HG03432 (cell line): ENCODE measurements at regions not wholly inside any gene's neighbourhood (a gene's known extent, or its start where the extent isn't known, plus 50 kb on each side); places are given as distances from the start of the nearest gene placed in this dataset.
"Not testable (repeated sequence)": the region's sequence is repeated elsewhere in the genome, so short reads cannot be mapped to it uniquely, and the experiment has no call there.

Experiments used
- ATAC-seq: cut with Tn5 transposase; IDR thresholded peaks from one replicate; pipeline ENCODE4 v1.9.1; 2021; ENCODE audit warnings: mild to moderate bottlenecking, moderate library complexity; ENCODE audit not compliant: unreplicated experiment

DNA sequence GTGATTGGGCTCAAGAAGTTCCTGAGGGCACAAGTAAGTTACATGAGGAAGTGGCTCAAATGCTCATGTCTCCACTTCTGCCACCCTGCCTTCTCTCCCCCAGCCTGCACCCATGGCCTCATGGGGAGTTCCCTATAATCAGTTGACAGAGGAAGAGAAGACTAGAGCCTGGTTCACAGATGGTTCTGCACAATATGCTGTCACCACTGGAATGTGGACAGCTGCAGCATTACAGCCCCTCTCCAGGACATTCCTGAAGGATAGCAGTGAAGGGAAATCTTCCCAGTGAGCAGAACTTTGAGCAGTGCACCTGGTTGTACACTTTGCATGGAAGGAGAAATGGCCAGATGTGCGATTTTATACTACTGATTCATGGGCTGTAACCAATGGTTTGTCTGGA lies 352.3 kb downstream of the C12orf75 start:
- not testable (repeated sequence) for ATAC-seq

DNA sequence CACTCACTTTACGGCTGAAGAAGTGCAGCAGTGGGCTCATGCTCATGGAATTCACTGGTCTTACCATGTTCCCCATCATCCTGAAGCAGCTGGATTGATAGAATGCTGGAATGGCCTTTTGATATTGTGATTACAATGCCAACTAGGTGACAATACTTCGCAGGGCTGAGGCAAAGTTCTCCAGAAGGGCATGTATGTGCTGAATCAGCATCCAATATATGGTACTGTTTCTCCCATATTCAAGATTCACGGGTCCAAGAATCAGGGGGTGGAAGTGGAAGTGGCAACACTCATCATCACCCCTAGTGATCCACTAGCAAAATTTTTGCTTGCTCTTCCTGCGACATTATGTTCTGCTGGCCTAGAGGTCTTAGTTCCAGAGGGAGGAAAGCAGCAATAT lies 353.3 kb downstream of the C12orf75 start:
- not testable (repeated sequence) for ATAC-seq

DNA sequence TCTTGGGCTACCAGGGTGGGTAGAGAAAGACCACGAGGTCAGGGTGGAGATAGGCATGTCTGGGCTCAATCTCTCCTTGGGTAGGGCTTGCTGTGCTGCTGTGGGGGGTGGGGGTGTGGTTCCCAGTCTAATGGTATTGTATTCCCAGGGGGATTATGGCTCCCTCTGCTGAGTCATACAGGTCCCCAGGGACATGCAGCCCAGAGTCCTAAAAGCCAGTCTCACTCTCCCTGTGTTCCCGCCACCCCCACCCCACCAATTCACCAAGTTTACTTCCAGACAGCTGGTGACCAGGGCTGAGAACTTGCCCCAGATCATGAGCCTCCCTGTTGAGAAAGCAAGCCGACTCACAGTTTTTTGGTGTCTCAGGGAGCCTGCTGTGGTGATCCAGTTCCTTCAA lies 367.6 kb downstream of the C12orf75 start:
- ATAC-seq = no peak

DNA sequence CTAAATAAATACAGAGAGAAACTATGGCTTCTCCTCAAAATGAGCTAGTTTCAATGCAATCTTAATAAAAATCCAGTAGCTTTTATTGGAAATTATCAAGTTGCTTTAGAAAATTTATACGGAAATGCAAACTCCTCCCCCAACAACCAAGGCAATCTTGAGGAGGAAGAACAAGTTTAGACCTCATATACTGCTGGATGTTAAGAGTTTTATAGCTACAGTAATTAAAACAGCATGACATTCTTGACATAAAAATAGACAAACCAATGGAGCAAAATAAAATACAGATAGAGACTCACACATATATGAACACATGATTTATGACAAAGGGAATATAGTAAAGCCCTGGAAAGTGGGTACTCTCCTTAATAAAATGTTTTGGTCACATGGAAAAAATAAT lies 368.7 kb downstream of the C12orf75 start:
- ATAC-seq = no peak

DNA sequence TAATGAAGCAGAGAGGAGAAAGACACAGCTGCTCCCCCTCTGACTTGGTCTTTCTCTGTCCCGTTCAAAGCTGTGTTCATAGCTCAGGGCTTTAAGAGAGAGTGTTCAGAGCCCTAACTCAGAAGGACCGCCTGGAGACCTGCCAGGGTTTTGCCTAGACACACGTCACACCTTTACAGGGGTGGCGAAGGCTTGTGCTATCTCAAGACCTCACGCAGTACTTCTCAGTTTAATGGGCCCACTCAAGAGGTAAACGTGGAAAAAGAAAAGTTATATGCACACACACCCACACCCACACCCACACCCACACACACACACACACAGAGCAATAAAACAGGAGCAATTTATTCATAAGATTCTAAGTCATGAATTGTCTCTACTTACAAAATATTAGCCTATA lies 374.3 kb downstream of the C12orf75 start:
- no peak for ATAC-seq

DNA sequence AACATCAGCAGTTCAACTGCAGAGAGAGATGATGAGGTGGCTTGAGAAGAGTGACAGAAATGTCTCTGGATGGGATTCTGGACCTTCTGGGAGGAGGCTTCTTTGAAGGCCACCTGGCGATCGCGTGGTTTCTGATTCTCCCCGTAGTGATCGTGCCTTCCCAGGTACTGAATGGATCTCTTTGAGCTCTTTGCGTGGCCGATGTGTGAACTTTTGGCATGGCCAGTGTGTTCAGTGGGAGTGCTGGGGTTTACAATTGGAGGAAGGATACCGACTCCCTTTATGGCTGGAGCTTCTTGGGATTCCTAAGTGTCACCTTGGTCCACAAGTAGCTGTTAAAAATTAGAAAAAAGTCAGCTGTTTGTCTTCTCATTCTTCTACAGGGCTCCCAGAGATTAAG lies 374.7 kb downstream of the C12orf75 start:
- ATAC-seq = no peak

DNA sequence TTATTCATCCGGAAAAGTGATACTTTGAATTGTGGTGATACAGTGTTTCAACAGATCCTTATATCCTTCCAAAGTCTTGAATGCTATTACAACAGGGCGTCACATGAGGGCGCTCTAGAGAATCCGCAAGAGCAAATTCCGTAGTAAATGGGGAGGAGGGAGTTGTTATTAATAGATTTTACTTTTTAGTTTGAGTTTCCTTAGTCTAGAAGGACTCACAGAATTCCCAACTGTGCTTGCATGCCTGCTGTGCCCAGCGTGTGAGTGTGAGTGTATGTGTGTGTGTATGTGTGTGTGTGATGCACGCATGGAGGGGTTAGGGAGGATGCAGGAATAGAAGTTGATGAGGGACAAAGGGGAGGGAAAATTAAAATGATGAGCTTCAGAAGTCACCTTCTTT lies 375.3 kb downstream of the C12orf75 start:
- no peak for ATAC-seq

DNA sequence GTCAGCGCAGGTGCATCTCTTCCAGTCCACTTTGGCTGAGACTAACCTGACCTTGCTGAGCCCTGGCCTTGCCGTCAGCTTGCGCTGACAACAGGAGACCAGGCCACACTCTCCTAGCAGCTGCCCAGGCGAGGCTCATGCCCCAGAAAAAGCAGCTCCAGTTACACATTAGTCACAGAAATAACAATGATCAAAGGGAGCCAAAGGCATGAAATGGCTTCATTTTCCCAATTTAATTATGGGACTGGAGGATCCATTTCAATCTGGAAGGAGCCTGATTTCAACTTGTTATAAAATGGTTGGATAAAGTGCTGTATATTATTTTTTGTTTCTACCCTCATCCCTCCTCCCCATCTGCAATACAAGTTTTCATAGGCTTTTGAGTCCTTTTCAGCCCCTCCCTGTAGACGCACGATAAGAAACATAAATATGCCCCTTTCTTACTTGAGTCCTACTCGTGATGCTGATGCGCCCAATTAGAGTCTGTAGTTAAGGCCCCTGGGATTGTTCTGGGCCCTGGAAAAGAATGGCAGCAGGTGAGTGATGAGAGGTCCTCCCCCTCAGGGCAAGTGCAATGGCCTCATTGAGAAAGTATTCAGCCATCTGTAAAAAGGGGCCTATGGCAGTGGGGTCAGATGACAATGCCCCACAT lies 376.0 kb downstream of the C12orf75 start:
- ATAC-seq = no peak

DNA sequence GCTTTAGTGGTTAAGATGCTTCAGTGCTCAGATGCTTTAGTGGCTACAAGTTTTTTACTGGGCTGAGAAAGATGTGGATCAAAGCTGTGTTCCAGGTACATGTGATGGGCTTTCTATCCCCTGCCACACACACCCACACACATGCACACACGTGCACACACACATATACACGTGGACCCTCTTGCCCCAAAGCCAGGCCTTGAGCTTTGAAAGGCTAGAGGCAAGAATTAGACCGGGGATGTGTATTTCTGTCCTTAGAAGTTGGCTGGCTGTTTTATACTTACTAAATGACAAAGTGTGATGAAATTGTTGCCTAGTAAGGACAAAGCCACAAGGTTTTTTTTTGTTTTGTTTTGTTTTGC lies 376.5 kb downstream of the C12orf75 start:
- ATAC-seq = no peak

DNA sequence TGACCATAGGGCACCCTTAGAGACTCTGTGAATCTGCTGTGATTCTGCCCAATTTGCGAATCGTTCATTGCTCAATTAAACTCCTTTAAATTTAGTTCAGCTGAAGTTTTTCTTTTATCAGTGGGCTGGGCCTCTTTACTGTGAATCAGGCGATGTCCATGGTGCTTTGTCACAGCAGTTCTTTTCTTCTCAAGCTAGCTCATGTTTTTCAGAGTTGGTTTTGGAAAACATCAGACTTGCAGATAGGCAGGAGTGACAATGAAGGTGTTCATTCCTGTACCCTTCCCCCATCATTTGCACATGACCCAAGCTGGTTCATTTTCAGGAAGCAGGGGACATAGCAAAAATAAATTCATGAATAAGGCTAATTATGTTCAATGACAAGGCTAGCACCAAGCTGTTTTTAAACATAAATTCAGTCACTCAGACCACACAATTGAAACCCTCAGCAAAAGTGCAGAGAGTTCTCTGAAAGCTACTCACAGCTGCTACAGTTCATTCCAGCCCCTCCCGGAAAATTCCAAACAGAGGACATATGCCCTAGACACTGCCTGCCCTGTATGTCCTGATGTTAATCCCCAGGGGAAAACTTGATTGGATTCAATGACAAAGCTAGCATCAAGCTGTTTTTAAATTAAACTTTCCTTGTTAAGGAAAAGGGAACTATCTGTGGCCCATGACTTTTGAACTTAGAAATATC lies 383.3 kb downstream of the C12orf75 start:
- ATAC-seq = no peak

DNA sequence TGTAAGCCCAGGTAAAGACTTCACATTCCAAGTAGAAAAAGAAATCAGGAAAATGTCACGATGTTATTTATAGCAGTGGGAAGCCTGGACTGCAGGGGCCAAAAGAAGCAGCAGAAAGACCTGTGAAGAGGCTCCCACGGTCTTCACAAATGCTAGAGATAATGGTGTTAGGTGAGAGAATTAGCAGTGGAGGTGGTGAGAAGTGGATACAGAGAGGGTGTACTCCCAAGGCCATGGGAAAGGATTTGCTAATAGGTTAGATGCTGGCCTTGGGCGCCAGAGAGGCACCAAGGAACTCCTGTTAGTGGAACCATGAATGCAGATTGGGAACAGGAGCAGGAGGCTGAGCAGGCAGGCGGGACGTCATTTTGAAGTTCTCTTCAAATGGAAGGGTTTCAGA lies 386.1 kb downstream of the C12orf75 start:
- ATAC-seq = no peak

DNA sequence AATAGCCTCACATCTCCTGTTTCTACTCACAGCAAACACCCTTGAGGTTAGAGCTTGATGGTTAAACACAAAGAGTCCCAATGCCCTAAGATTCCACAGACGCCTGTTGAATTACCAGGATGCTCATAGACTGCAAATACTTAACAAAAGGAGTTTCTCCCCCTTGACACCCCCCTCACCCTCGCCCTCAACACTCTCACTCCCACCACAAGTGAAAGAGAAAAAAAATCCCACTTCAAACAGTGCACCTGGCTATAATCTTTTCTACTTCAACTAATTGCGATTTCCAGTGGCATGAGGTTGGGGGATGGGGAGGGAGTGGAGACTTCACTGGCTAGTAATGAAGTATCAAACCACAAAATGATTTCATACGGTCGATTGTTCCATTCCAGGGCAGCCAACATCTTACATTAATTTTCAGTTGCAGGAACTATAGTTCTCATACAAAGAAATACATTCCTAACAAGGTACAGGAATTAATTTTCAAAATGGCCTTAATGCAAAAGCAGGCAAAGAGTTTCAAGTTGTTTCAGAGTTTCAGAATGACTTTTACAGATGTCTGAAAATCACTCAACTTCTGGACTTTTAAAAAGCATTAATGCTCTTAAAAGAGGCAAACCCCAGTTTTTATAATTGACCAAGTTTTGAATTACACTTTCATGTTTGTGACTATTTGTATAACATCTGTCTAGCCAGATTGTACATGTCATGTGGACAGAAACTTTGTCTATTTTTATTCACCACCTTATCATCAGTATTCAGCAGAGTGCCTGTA lies 390.7 kb downstream of the C12orf75 start:
- ATAC-seq = peak; percentile 88

DNA sequence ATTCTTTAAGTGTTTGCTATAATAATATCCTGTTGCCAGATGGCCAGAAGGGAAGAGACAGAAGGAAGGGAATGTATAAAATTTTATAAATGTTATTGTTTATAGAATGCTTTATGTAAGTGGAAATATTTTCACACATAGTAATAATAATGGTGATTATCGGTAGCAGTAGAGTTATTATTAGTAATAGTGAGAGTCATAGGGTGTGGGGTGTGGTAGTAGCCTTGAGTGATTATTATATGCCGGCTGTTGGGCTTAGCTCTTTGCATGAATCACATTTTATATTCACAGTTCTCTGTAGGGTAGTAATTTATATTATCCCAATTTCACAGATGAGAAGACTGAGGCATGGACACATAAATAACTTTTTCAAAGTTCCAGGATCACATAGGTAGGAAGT lies 391.4 kb downstream of the C12orf75 start:
- peak; percentile 46 for ATAC-seq

DNA sequence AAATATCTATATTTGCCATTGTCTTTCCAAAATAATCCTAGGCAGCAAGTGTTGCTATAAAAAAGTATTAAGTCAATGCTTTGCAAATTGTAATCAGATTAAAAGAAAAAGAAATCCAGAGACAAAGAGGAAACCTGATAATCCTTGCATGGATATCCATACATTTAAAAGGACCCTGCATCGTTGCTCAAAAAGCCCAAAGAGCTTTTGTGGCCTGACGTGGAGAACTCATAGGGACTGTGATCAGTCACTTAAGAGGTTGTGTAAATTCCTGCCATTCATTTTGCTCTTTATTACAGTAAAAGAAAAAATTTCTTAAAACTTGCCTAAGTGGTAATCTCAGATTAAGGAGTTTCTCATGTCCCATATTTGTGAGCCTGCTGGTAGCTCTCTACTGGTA lies 392.6 kb downstream of the C12orf75 start:
- ATAC-seq = no peak

DNA sequence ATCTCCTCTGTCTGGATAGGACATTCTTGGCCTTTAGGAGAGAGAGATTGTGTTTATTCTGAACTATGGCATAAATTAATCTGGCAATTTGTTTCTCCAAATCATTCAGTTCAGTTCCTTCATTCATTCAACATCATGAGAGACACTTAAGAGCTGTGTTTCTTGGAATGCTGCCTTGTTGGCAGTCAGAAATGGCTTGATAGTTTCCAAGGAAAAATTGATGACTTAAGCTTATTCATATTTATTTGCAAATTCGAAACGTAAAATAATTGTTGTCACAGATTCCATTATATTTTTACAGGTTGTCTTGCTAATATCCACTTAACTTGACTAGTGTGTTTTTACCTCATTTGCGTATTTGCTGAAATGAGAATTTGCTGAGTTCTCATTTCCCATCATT lies 393.0 kb downstream of the C12orf75 start:
- ATAC-seq = no peak

DNA sequence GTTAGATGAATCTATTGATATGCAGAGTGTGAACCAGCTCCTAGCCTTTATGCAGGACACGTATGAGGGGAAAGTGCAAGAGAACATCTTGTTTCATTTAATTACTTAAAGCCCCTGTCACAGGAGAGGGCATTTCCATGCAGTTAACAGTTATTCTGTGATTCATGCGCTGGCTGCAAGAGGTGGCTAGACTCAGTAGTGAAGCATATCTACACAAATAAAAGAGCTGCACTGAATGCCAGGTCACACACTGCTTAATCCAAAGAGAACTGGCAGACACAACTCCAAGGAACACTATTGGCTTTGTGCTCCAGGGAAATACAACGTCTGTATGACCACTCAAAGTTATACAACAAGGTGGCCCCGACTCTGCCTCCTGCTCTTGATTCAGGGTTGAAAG lies 394.1 kb downstream of the C12orf75 start:
- ATAC-seq = no peak

DNA sequence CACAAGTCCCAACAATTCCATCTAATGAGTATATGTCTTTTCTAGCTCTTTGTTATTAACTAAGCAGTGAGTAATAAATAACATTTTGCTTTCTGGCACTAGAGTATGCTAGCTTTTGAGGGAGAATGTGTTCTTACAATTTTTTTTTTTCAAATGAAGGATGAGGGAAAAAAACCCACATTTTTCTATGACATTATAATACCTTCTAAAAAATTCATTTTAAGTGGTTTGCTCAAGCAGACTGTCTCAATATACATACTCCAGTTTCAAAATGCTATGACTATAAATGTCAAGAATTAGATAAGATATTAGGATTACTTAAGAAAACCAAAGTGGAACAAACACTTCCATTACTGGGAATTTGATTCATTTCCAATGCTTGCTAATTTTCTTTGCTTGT lies 394.6 kb downstream of the C12orf75 start:
- no peak for ATAC-seq

DNA sequence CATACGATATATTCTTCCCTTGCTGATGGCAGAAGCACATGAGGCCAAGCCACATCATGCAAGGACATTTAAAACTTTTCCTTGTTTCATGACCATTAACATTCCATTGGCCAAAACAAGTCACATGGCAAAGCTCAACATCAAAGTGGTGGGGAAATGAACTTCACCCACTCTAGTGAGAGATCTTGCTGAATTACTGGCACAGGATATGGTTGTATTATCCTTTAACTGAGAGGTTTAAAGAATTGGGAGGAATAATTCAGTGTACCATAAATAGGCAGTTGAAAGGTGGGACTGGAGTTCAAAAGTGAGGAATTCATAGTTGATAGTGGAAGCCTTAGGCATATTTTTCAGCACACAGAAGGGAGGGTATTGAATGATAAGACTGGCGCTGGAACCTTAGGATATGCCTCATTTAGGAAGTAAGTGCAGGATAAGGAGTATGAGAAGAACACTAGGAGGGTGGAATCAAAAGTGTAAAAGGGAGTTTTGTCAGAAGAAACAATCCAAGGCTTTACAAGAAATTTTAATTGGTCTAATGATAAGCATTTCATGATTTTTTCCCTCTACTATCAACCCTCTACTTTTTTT lies 398.8 kb downstream of the C12orf75 start:
- ATAC-seq = no peak

DNA sequence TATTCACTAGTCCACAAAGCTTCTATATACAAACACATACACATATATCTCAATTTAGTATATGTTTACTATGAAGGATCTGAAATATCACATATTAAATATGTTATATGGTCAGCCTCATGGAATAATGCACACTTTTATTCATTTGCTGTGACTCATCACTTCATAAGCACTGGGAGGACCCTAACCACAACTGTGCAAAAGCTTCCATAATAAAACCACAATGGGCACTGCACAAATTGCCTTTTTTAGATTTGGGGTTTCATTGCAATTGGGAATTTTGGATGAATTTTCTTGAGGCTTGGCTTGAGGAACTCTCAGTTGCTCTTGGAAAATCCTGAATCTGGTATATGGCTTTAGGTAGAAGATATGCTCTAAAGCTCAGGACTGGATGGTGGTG lies 399.4 kb downstream of the C12orf75 start:
- ATAC-seq = no peak

DNA sequence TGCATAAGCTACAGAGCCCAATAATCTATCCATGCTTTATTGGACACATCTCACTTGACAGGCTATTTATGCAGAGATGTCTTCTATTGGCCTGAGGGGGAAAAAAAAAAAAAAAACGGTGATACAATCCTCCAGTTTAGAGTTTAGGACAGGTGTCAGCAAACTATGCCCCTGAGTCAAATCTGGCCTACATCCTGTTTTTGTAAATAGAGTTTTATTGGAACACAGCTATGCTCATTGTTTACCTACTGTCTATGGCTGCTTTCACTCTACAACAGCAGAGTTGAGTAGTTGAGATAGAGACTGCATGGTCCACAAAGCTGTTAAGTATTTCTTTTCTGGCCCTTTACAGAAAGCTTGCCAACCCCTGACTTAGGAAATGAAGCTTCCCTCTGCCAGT lies 403.1 kb downstream of the C12orf75 start:
- no peak for ATAC-seq

DNA sequence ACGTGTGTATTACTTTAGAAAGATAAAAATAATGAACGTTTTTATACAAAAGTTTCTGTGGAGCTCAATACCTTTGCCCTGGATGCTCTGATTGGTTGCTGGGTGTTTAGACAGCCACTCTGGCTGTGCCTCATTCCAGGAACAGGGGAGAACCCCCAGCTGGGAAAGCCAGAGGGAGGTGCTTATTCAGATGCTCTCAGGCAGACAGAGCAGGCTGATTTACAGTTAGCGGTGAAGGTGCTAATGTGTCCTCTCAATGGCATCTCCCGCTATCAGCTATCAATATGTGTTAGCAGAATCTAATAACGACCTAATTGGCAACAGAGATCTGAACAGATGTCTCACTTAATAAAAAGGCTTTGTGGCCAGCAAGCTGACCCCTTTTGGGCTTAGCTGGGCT lies 402.3 kb downstream of the NUAK1 start:
- ATAC-seq = no peak

DNA sequence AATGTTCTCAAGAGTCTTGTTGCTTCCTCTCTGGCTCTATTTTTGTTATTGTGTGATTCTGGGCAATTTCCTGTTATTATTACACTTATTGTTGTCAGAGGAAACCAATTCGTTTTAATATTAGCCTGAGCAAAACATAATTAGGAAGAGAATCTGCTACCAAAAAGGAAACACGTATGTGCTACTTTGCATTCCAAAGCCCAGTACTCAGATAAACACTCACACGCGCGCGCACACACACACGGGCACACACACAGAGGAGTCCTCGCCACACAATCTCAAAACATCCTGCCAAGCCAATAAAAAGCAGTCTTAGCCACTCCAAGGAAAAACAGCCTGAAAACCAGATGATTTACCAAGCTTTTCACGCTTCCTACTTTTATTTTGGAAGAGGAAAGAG lies 400.7 kb downstream of the NUAK1 start:
- ATAC-seq = no peak
